VCaP (cell line): ENCODE measurements at regions not wholly inside any gene's neighbourhood (a gene's known extent, or its start where the extent isn't known, plus 50 kb on each side); places are given as distances from the start of the nearest gene placed in this dataset.
"Not testable (repeated sequence)": the region's sequence is repeated elsewhere in the genome, so short reads cannot be mapped to it uniquely, and the experiment has no call there.

ENCODE experiments used
- H3K27ac ChIP-seq: fragments of 450-650 bp; 2 replicates; pipeline ENCODE4 v1.5.1; 2017
- TF ChIP-seq, protein P1 (sequence below): fragments of 450-650 bp; conservative IDR thresholded peaks from 2 replicates; pipeline ENCODE4 v1.5.1; 2017; ENCODE audit warnings: mild to moderate bottlenecking, moderate library complexity

GRCh38 chr3:153631102-153631501 lies 469.1 kb downstream of the RAP2B start:
- TF ChIP-seq, protein P1, sequence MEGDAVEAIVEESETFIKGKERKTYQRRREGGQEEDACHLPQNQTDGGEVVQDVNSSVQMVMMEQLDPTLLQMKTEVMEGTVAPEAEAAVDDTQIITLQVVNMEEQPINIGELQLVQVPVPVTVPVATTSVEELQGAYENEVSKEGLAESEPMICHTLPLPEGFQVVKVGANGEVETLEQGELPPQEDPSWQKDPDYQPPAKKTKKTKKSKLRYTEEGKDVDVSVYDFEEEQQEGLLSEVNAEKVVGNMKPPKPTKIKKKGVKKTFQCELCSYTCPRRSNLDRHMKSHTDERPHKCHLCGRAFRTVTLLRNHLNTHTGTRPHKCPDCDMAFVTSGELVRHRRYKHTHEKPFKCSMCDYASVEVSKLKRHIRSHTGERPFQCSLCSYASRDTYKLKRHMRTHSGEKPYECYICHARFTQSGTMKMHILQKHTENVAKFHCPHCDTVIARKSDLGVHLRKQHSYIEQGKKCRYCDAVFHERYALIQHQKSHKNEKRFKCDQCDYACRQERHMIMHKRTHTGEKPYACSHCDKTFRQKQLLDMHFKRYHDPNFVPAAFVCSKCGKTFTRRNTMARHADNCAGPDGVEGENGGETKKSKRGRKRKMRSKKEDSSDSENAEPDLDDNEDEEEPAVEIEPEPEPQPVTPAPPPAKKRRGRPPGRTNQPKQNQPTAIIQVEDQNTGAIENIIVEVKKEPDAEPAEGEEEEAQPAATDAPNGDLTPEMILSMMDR, result no peak
- no peak overlapping the region for H3K27ac ChIP-seq

DNA sequence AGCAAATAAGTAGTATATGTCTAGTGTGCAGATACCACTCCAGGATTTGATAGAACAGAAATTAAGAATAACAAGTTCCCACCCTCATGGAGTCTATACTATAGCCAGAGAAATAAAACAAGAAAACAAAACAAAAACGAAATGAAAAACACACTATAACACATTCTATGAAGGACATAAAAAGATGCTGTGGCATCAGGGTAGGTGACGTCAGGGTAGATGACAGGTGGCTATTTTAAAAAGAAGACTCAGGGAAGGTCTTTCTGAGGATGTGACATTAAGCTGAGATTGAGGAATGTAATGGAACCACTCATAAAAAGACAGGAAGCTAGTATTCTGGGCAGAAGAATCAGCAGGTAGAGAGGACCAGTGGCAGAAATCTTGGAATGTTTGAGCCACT lies 469.6 kb downstream of the RAP2B start:
- TF ChIP-seq, protein P1, result no peak
- H3K27ac ChIP-seq, result no peak overlapping the region

DNA sequence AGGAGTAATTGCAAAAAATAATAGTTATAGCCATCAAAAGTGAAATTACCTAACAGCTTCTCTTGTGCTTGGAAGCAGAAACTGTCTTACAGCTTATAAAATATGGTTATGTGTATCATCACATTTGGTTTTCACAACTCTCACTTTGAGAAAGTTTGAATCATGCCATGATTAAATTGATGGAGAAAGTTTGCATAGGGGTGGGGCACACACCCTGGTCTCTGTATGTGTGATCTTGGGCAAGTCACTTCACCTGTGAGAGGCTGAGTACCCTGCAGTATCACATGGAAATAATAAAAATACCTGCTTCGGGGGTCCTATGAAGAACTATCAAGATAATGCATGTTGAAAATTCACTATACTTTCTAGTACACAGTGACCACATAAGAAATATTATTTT lies 471.4 kb downstream of the RAP2B start:
- TF ChIP-seq, protein P1, result no peak
- H3K27ac ChIP-seq, result no peak overlapping the region

GRCh38 chr3:153634683-153635082 lies 472.7 kb downstream of the RAP2B start:
- TF ChIP-seq, protein P1, result no peak
- no peak overlapping the region for H3K27ac ChIP-seq

DNA sequence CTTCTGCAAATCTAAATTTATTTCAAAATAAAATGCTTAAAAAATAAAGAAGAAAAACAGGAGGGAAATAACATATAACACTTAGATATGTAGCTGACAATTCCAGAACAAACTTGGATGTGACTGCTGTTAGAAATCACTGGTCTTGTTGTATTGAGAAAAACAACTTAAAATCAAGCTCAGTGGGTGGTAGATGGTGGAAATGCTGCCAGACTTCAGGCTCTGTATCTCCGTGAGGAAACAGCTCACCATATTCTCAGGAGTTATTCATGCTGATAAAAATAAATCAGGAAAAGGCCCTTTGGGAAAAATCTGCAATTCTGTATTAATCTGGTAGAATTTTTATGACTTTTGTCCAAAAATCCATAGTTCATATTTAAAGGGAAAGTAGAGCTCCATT lies 477.6 kb downstream of the RAP2B start:
- H3K27ac ChIP-seq, result no peak overlapping the region

DNA sequence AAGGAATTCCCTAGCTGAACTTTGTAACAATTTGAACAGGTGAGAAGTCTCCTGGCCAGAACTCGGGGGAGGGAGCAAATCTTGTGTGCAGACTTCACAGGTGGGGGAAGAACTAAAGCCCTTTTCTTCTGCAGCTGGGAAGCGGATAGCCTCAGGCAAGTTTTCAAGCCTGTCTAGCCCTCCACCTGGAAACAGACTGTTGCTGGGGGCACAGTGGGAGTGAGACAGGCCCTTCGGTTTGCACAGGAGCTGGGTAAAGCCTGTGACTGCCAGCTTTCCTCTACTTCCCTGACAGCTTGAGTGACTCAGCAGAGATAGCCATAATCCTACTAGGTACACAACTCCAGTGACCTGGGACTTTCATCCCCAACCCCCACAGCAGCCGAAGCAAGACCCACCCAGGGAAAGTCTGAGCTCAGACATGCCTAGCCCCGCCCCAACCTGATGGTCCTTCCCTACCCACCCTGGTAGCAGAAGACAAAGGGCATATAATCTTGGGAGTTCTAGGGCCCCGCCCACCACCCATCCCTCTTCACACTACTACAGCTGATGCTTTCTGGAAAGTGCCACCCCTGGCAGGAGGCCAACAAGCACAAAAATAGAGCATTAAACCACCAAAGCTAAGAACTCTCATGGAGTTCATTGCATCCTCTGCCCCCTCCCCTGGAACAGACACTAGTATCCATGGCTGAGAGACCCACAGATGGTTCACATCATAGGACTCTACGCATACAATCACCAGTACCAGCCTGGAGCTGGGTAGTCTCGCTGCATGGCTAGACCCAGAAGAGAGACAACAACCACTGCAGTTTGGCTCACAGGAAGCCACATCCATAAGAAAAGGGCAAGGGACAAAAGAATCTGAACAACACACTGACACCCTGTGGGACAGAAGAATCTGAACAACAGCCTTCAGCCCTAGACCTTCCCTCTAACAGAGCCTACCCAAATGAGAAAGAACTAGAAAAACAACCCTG lies 479.0 kb downstream of the RAP2B start:
- H3K27ac ChIP-seq, result no peak overlapping the region
- TF ChIP-seq, protein P1, result no peak

More for the DNA sequence above, 477.6 kb downstream of the RAP2B start:
- TF ChIP-seq, protein P1, result no peak

DNA sequence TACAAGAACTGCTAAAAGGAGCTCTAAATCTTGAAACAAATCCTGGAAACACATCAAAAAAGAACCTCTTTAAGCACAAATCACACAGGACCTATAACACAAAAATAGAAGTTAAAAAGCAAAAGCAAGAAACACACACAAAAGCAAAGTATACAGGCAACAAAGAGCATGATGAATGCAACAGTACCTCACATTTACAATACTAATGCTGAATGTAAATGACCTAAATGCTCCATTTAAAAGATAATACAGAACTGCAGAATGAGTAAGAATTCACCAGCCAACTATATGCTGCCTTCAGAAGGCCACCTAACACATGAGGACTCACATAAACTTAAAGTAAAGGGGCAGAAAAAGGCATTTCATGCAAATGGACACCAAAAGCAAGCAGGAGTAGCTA lies 478.6 kb upstream of the ARHGEF26 start:
- not testable (repeated sequence) for H3K27ac ChIP-seq

DNA sequence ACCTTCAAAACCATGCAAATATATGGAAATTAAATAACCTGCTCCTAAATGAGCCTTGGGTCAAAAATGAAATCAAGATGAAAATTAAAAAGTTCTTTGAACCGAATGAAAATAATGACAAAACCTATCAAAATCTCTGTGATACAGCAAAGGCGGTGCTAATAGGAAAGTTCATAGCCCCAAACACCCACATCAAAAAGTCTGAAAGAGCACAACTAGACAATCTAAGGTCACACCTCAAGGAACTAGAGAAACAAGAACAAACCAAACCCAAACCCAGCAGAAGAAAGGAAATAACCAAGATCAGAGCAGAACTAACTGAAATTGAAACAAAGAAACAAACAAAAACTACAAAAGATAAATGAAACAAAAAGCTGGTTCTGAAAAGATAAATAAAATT lies 477.7 kb upstream of the ARHGEF26 start:
- not testable (repeated sequence) for H3K27ac ChIP-seq
